H9 (cell line): ENCODE measurements at regions not wholly inside any gene's neighbourhood (a gene's known extent, or its start where the extent isn't known, plus 50 kb on each side); places are given as distances from the start of the nearest gene placed in this dataset.
A peak's percentile ranks its signal among the peaks of the same experiment; 100 is the strongest.

Experiments
- DNase-seq: peaks from one replicate; pipeline ENCODE4 v3.0.0-alpha.2; 2017
- H2AFZ ChIP-seq: one replicate; pipeline ENCODE4 v1.6.1; 2013; ENCODE audit warnings: mild to moderate bottlenecking, low read length, control low read depth, moderate library complexity
- H2AK5ac ChIP-seq: 2 replicates; pipeline ENCODE4 v1.6.1; 2013; ENCODE audit warnings: low read length, control low read depth, mixed read lengths; ENCODE audit not compliant: insufficient read length
- H2BK120ac ChIP-seq: one replicate; pipeline ENCODE4 v1.6.1; 2013; ENCODE audit warnings: low read depth, mild to moderate bottlenecking, low read length, control low read depth, inconsistent platforms; ENCODE audit not compliant: poor library complexity, severe bottlenecking
- H2BK12ac ChIP-seq: 2 replicates; pipeline ENCODE4 v1.6.1; 2013; ENCODE audit warnings: low read length, control low read depth, mixed read lengths, low read depth; ENCODE audit not compliant: insufficient read length
- H2BK15ac ChIP-seq: 2 replicates; pipeline ENCODE4 v1.6.1; 2013; ENCODE audit warnings: low read depth, low read length, control low read depth
- H2BK20ac ChIP-seq: one replicate; pipeline ENCODE4 v1.6.1; 2013; ENCODE audit warnings: low read depth, mild to moderate bottlenecking, low read length, control low read depth, inconsistent platforms; ENCODE audit not compliant: poor library complexity, severe bottlenecking
- H2BK5ac ChIP-seq: 2 replicates; pipeline ENCODE4 v1.6.1; 2013; ENCODE audit warnings: low read length, control low read depth, mixed read lengths; ENCODE audit not compliant: insufficient read length
- H3K14ac ChIP-seq: 2 replicates; pipeline ENCODE4 v1.6.1; 2013; ENCODE audit warnings: low read length, control low read depth; ENCODE audit not compliant: insufficient read depth
- H3K18ac ChIP-seq: 2 replicates; pipeline ENCODE4 v1.6.1; 2013; ENCODE audit warnings: low read depth, mild to moderate bottlenecking, mixed read lengths, low read length, control low read depth; ENCODE audit not compliant: insufficient read length
- H3K23ac ChIP-seq: 2 replicates; pipeline ENCODE4 v1.6.1; 2013; ENCODE audit warnings: low read length, control low read depth, mixed read lengths, low read depth; ENCODE audit not compliant: insufficient read length
- H3K23me2 ChIP-seq: 2 replicates; pipeline ENCODE4 v1.6.1; 2013; ENCODE audit warnings: low read depth, mild to moderate bottlenecking, mixed read lengths, low read length, control low read depth; ENCODE audit not compliant: insufficient read length, poor library complexity, severe bottlenecking
- H3K27ac ChIP-seq: 2 replicates; pipeline ENCODE4 v1.5.1; 2013; ENCODE audit warnings: low read length, control low read depth, mixed read lengths, low read depth; ENCODE audit not compliant: insufficient read length
- H3K27me3 ChIP-seq: 2 replicates; pipeline ENCODE4 v1.6.1; 2013; ENCODE audit warnings: low read length, control low read depth, inconsistent platforms; ENCODE audit not compliant: insufficient read depth
- H3K4ac ChIP-seq: 2 replicates; pipeline ENCODE4 v1.6.1; 2013; ENCODE audit warnings: low read depth, mild to moderate bottlenecking, control low read depth, inconsistent platforms, low read length, moderate library complexity
- H3K4me1 ChIP-seq: 2 replicates; pipeline ENCODE4 v1.6.1; 2013; ENCODE audit warnings: low read length, control low read depth, inconsistent platforms; ENCODE audit not compliant: insufficient read depth
- H3K4me2 ChIP-seq: 2 replicates; pipeline ENCODE4 v1.6.1; 2013; ENCODE audit warnings: low read length, control low read depth, mixed read lengths; ENCODE audit not compliant: insufficient read length, insufficient read depth
- H3K56ac ChIP-seq: 2 replicates; pipeline ENCODE4 v1.6.1; 2013; ENCODE audit warnings: low read depth, mild to moderate bottlenecking, mixed read lengths, low read length, control low read depth; ENCODE audit not compliant: insufficient read length
- H3K79me1 ChIP-seq: 2 replicates; pipeline ENCODE4 v1.6.1; 2013; ENCODE audit warnings: low read depth, mild to moderate bottlenecking, moderate library complexity, low read length, control low read depth, inconsistent platforms; ENCODE audit not compliant: insufficient read depth, poor library complexity, severe bottlenecking
- H3K79me2 ChIP-seq: 2 replicates; pipeline ENCODE4 v1.6.1; 2013; ENCODE audit warnings: low read length, control low read depth, inconsistent platforms; ENCODE audit not compliant: insufficient read depth
- H3K9ac ChIP-seq: 2 replicates; pipeline ENCODE4 v1.6.1; 2013; ENCODE audit warnings: low read length, control low read depth, mixed read lengths; ENCODE audit not compliant: insufficient read length; ENCODE audit errors: extremely low read depth
- H3K9me3 ChIP-seq: one replicate; pipeline ENCODE4 v1.6.1; 2013; ENCODE audit warnings: low read depth, low read length, inconsistent platforms; ENCODE audit not compliant: control insufficient read depth
- H3T11ph ChIP-seq: one replicate; pipeline ENCODE4 v1.6.1; 2013; ENCODE audit warnings: mild to moderate bottlenecking, low read length, control low read depth, inconsistent platforms
- H4K20me1 ChIP-seq: one replicate; pipeline ENCODE4 v1.6.1; 2013; ENCODE audit not compliant: control insufficient read depth, insufficient read length, insufficient read depth
- H4K5ac ChIP-seq: 2 replicates; pipeline ENCODE4 v1.6.1; 2013; ENCODE audit warnings: low read depth, mild to moderate bottlenecking, mixed read lengths, low read length, control low read depth; ENCODE audit not compliant: insufficient read length
- H4K8ac ChIP-seq: replicated peaks from 2 replicates; pipeline ENCODE4 v1.6.1; 2013; ENCODE audit warnings: low read length, control low read depth, mixed read lengths, low read depth; ENCODE audit not compliant: insufficient read length
- H4K91ac ChIP-seq: 2 replicates; pipeline ENCODE4 v1.6.1; 2013; ENCODE audit warnings: low read depth, mild to moderate bottlenecking, moderate library complexity, mixed read lengths, low read length, control low read depth; ENCODE audit not compliant: insufficient read length
- H3K27ac Mint-ChIP-seq, 3 experiments: 2 replicates in 2 of 3; 3 replicates in 1 of 3; pipeline ENCODE4 v1.8.0; 2020 to 2021; ENCODE audit warnings: mixed read lengths in 3 of 3, mild to moderate bottlenecking in 1 of 3, moderate library complexity in 1 of 3
- H3K27me3 Mint-ChIP-seq: 2 replicates; pipeline ENCODE4 v1.8.0; 2021; ENCODE audit warnings: low read depth, mild to moderate bottlenecking, moderate library complexity, mixed read lengths
- H3K36me3 Mint-ChIP-seq, 3 experiments: 2 replicates in 2 of 3; 3 replicates in 1 of 3; pipeline ENCODE4 v1.8.0; 2020 to 2021; ENCODE audit warnings: low read depth in 3 of 3, mixed read lengths in 3 of 3; ENCODE audit not compliant: insufficient read depth in 1 of 3
- H3K4me1 Mint-ChIP-seq, 2 experiments: 2 replicates each; pipeline ENCODE4 v1.8.0; 2020; ENCODE audit warnings: mixed read lengths in 2 of 2
- H3K4me3 Mint-ChIP-seq, 2 experiments: 2 replicates in 1 of 2; 3 replicates in 1 of 2; pipeline ENCODE4 v1.8.0; 2020 to 2021; ENCODE audit warnings: mild to moderate bottlenecking in 2 of 2, mixed read lengths in 2 of 2, moderate library complexity in 1 of 2
- H3K9me3 Mint-ChIP-seq, 2 experiments: 2 replicates in 1 of 2; 3 replicates in 1 of 2; pipeline ENCODE4 v1.8.0; 2020; ENCODE audit warnings: mild to moderate bottlenecking in 2 of 2, mixed read lengths in 2 of 2, moderate library complexity in 1 of 2
- CTCF ChIP-seq: fragments of 200-600 bp; sonication (generic); conservative IDR thresholded peaks from 3 replicates; pipeline ENCODE4 v1.8.0; 2021; ENCODE audit warnings: antibody characterized with exemption, mild to moderate bottlenecking
- WGBS: extraction: QIAGEN DNeasy Blood & Tissue Kit; methylation state at CpG from one replicate; pipeline ENCODE4 v1.1.7; 2013; ENCODE audit warnings: missing lambda C conversion rate, low lambda C conversion rate, mixed read lengths; ENCODE audit not compliant: insufficient read length; ENCODE audit errors: extremely low coverage; 5-methylcytosine and 5-hydroxymethylcytosine counted together

- Histone ChIP-seq H3K79me2 (no peaks in the 10 kb centered on the region), H4K5ac (no peak overlapping the region), H2BK5ac (no peak overlapping the region), H3K9ac (no peak overlapping the region), H3K4me1 (peaks cover 2% of the 10 kb centered on the region; the same call in 1 of the 2 replicates), H2BK120ac (no peak overlapping the region), H3K4me2 (no peak overlapping the region), H4K91ac (no peak overlapping the region), H3K23me2 (peaks cover 8% of the 10 kb centered on the region), H2BK15ac (no peak overlapping the region), H2AFZ (no peak overlapping the region), H3K4ac (no peak overlapping the region), H3K23ac (no peak overlapping the region), H3K27me3 (peaks cover 4% of the 10 kb centered on the region; the same call in 1 of the 2 replicates), H3K14ac (no peak overlapping the region), H4K8ac (no peak overlapping the region), H2BK20ac (no peak overlapping the region), H3K27ac (no peak overlapping the region), H3K9me3 (no peaks in the 10 kb centered on the region), H2AK5ac (no peak overlapping the region), H3T11ph (no peak overlapping the region), H3K56ac (no peak overlapping the region), H2BK12ac (no peak overlapping the region), H3K18ac (no peak overlapping the region), H4K20me1 (no peaks in the 10 kb centered on the region), H3K79me1 (no peaks in the 10 kb centered on the region)
- Mint-ChIP-seq H3K4me1 (peaks cover 30 to 46% of the 10 kb centered on the region in 2 experiments), H3K4me3 (no peak overlapping the region), H3K27me3 (peaks cover 63% of the 10 kb centered on the region), H3K36me3 (no peaks in the 10 kb centered on the region), H3K27ac (peak overlapping the region in 1 of 3 experiments; percentile 78; a peak in 1 of 7 replicates), H3K9me3 (no peaks in the 10 kb centered on the region; a peak in 1 of 5 replicates)
- no peak for DNase-seq
- TF ChIP-seq CTCF: no peak
- no CpG with 5 or more reads among the region's 15 CpGs for WGBS
Observed at GRCh38 chr14:76307786-76308780, 67.9 kb upstream of the ESRRB start.
